Karpas-422 (cell line): ENCODE measurements at regions not wholly inside any gene's neighbourhood (a gene's known extent, or its start where the extent isn't known, plus 50 kb on each side); places are given as distances from the start of the nearest gene placed in this dataset.

Experiments
- DNase-seq: peaks from one replicate; pipeline ENCODE4 v3.0.0-alpha.2; 2015
- H2AFZ ChIP-seq: fragments of 200-600 bp; sonication (generic); 2 replicates; pipeline ENCODE4 v1.6.1; 2014; ENCODE audit warnings: antibody characterized with exemption, low read length, mixed read lengths
- H3K27ac ChIP-seq: fragments of 200-600 bp; sonication (generic); 2 replicates; pipeline ENCODE4 v1.5.1; 2014; ENCODE audit warnings: mild to moderate bottlenecking, low read length, moderate library complexity
- H3K27me3 ChIP-seq: fragments of 200-600 bp; sonication (generic); 2 replicates; pipeline ENCODE4 v1.6.1; 2014; ENCODE audit warnings: low read length, mixed read lengths
- H3K36me3 ChIP-seq: fragments of 200-600 bp; sonication (generic); 2 replicates; pipeline ENCODE4 v1.6.1; 2014; ENCODE audit warnings: low read length, mixed read lengths; ENCODE audit not compliant: insufficient read depth
- H3K4me1 ChIP-seq: fragments of 200-600 bp; sonication (generic); 2 replicates; pipeline ENCODE4 v1.6.1; 2014; ENCODE audit warnings: mild to moderate bottlenecking, low read length, mixed read lengths
- H3K4me2 ChIP-seq: fragments of 200-600 bp; sonication (generic); 2 replicates; pipeline ENCODE4 v1.6.1; 2014; ENCODE audit warnings: low read length, low read depth, mild to moderate bottlenecking; ENCODE audit not compliant: poor library complexity, severe bottlenecking
- H3K4me3 ChIP-seq: fragments of 200-600 bp; sonication (generic); 2 replicates; pipeline ENCODE4 v1.5.1; 2014; ENCODE audit warnings: mild to moderate bottlenecking, antibody characterized with exemption, low read length, mixed read lengths
- H3K79me2 ChIP-seq: fragments of 200-600 bp; sonication (generic); 2 replicates; pipeline ENCODE4 v1.6.1; 2014; ENCODE audit warnings: mild to moderate bottlenecking, low read length, mixed read lengths
- H3K9ac ChIP-seq: fragments of 200-600 bp; sonication (generic); 2 replicates; pipeline ENCODE4 v1.6.0; 2014; ENCODE audit warnings: low read length
- H3K9me2 ChIP-seq: fragments of 200-600 bp; sonication (generic), shearing (Covaris generic); replicated peaks from 2 replicates; pipeline ENCODE4 v1.6.0; 2014; ENCODE audit warnings: mild to moderate bottlenecking, low read length, moderate library complexity; ENCODE audit not compliant: insufficient read depth
- H3K9me3 ChIP-seq: fragments of 300-700, 200-600 bp; sonication (generic); 2 replicates; pipeline ENCODE4 v1.6.1; 2014; ENCODE audit warnings: low read length, mixed read lengths
- H4K20me1 ChIP-seq: fragments of 200-600 bp; sonication (generic); 2 replicates; pipeline ENCODE4 v1.6.1; 2014; ENCODE audit warnings: mild to moderate bottlenecking, antibody characterized with exemption, low read length, low read depth; ENCODE audit not compliant: insufficient read depth

GRCh38 chr2:235144291-235144690, 192.5 kb downstream of the SH3BP4 start:
- Histone ChIP-seq H3K9ac (no peak overlapping the region), H3K36me3 (no peaks in the 10 kb centered on the region), H3K4me1 (no peaks in the 10 kb centered on the region), H3K9me3 (no peaks in the 10 kb centered on the region), H3K9me2 (no peaks in the 10 kb centered on the region), H2AFZ (no peak overlapping the region), H3K27me3 (no peaks in the 10 kb centered on the region), H3K79me2 (no peaks in the 10 kb centered on the region), H3K4me3 (no peak overlapping the region), H3K4me2 (no peak overlapping the region), H4K20me1 (no peaks in the 10 kb centered on the region), H3K27ac (no peak overlapping the region)
- no peak for DNase-seq

GRCh38 chr2:235146206-235146605, 194.4 kb downstream of the SH3BP4 start:
- Histone ChIP-seq H3K4me2 (no peak overlapping the region), H3K4me3 (no peak overlapping the region), H3K27ac (no peak overlapping the region), H2AFZ (no peak overlapping the region), H3K4me1 (no peaks in the 10 kb centered on the region), H3K9ac (no peak overlapping the region), H3K79me2 (no peaks in the 10 kb centered on the region), H3K9me3 (no peaks in the 10 kb centered on the region), H3K36me3 (no peaks in the 10 kb centered on the region), H4K20me1 (no peaks in the 10 kb centered on the region), H3K9me2 (no peaks in the 10 kb centered on the region), H3K27me3 (no peaks in the 10 kb centered on the region)
- no peak for DNase-seq

GRCh38 chr2:235146871-235147565, 195.2 kb downstream of the SH3BP4 start:
- no peaks in the 10 kb centered on the region for H3K36me3 ChIP-seq
- H3K9ac ChIP-seq, result no peak overlapping the region
- no peak overlapping the region for H3K27ac ChIP-seq
- no peaks in the 10 kb centered on the region for H3K9me3 ChIP-seq
- no peaks in the 10 kb centered on the region for H3K9me2 ChIP-seq
- no peaks in the 10 kb centered on the region for H4K20me1 ChIP-seq
- H3K4me3 ChIP-seq, result no peak overlapping the region
- H3K79me2 ChIP-seq, result no peaks in the 10 kb centered on the region
- H3K4me2 ChIP-seq, result no peak overlapping the region
- no peak overlapping the region for H2AFZ ChIP-seq
- H3K27me3 ChIP-seq, result no peaks in the 10 kb centered on the region
- DNase-seq, result no peak
- H3K4me1 ChIP-seq, result no peaks in the 10 kb centered on the region

DNA sequence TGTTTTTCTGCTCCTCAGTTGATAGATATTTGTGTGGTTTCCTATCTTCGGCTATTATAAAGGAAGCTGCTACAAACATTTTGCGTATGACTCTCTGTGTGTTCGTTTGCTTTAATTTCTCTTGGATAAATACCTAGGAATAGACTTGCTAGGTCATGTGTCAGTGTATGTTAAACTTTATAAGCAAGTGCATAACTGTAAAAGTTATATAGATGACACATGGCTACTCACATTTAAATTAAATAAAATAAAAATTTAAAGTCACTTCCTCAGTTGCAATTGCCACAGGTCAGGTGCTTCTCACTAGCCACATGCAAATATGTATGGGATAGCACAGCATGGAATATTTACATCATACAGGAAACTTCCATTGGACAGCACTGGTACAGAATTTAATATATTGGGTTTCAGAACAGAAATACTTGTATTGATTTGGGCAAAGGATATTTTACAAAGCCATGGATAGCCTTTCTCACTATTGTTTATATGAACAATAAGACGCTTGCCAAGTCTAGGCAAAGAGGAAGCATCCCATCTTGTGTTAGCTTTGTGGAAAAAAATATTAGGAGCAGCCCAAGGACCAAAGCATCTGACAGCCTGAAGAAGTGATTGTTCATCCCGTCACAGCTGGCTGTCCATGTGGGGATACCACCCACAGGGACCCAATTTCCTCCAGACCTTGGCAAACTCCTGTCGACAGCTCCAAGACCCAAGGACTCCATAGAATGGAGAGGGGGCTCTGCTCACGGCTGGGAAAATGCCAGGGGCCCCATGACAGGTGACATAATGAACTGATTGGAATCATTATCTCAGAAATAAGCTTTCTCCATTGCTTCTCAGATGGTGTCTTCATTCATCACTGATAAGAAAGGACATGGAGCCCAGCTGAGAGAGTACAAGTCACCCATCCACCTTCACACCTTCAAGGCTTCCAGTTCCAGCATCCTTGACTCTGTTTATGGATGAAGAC, 196.7 kb downstream of the SH3BP4 start:
- no peak overlapping the region for H2AFZ ChIP-seq
- no peak overlapping the region for H3K27ac ChIP-seq
- no peak overlapping the region for H3K9ac ChIP-seq
- H3K79me2 ChIP-seq, result no peaks in the 10 kb centered on the region
- no peaks in the 10 kb centered on the region for H3K27me3 ChIP-seq
- H3K4me2 ChIP-seq, result no peak overlapping the region
- no peaks in the 10 kb centered on the region for H3K36me3 ChIP-seq
- no peak for DNase-seq
- no peaks in the 10 kb centered on the region for H3K9me3 ChIP-seq
- H3K9me2 ChIP-seq, result no peaks in the 10 kb centered on the region
- H3K4me3 ChIP-seq, result no peak overlapping the region
- no peaks in the 10 kb centered on the region for H4K20me1 ChIP-seq
- H3K4me1 ChIP-seq, result no peaks in the 10 kb centered on the region

- H3K4me3 ChIP-seq, result no peak overlapping the region
- H3K9me2 ChIP-seq, result no peaks in the 10 kb centered on the region
- H3K4me1 ChIP-seq, result no peaks in the 10 kb centered on the region
- DNase-seq, result no peak
- no peaks in the 10 kb centered on the region for H4K20me1 ChIP-seq
- no peaks in the 10 kb centered on the region for H3K36me3 ChIP-seq
- H3K79me2 ChIP-seq, result no peaks in the 10 kb centered on the region
- H3K9ac ChIP-seq, result no peak overlapping the region
- H3K27ac ChIP-seq, result no peak overlapping the region
- H3K4me2 ChIP-seq, result no peak overlapping the region
- no peaks in the 10 kb centered on the region for H3K9me3 ChIP-seq
- no peak overlapping the region for H2AFZ ChIP-seq
- no peaks in the 10 kb centered on the region for H3K27me3 ChIP-seq
Measured at GRCh38 chr2:235149240-235149659, 197.4 kb downstream of the SH3BP4 start.

- Histone ChIP-seq H3K79me2 (no peaks in the 10 kb centered on the region), H3K27ac (no peak overlapping the region), H3K9me3 (no peaks in the 10 kb centered on the region), H3K4me2 (no peak overlapping the region), H3K9ac (no peak overlapping the region), H4K20me1 (no peaks in the 10 kb centered on the region), H3K27me3 (no peaks in the 10 kb centered on the region), H3K9me2 (no peaks in the 10 kb centered on the region), H3K4me1 (no peaks in the 10 kb centered on the region), H3K4me3 (no peak overlapping the region), H3K36me3 (no peaks in the 10 kb centered on the region), H2AFZ (no peak overlapping the region)
- no peak for DNase-seq
Measured at GRCh38 chr2:235149736-235150135, 197.9 kb downstream of the SH3BP4 start.

GRCh38 chr2:235151152-235151551, 199.3 kb downstream of the SH3BP4 start:
- no peak overlapping the region for H3K9ac ChIP-seq
- no peaks in the 10 kb centered on the region for H4K20me1 ChIP-seq

GRCh38 chr2:235155163-235155562, 203.3 kb downstream of the SH3BP4 start:
- H3K4me2 ChIP-seq, result no peak overlapping the region
- no peak overlapping the region for H3K9ac ChIP-seq
- H3K4me1 ChIP-seq, result no peaks in the 10 kb centered on the region
- H3K27ac ChIP-seq, result no peak overlapping the region
- no peaks in the 10 kb centered on the region for H3K9me2 ChIP-seq
- H3K79me2 ChIP-seq, result no peaks in the 10 kb centered on the region
- no peak for DNase-seq
- H2AFZ ChIP-seq, result no peak overlapping the region
- no peaks in the 10 kb centered on the region for H3K27me3 ChIP-seq
- H4K20me1 ChIP-seq, result no peaks in the 10 kb centered on the region
- H3K9me3 ChIP-seq, result no peaks in the 10 kb centered on the region
- no peaks in the 10 kb centered on the region for H3K36me3 ChIP-seq
- H3K4me3 ChIP-seq, result no peak overlapping the region

More at GRCh38 chr2:235151152-235151551, 199.3 kb downstream of the SH3BP4 start:
- no peaks in the 10 kb centered on the region for H3K79me2 ChIP-seq
- H3K4me1 ChIP-seq, result no peaks in the 10 kb centered on the region
- H3K4me2 ChIP-seq, result no peak overlapping the region
- no peaks in the 10 kb centered on the region for H3K9me3 ChIP-seq
- no peaks in the 10 kb centered on the region for H3K9me2 ChIP-seq
- DNase-seq, result no peak
- no peak overlapping the region for H3K4me3 ChIP-seq
- no peak overlapping the region for H2AFZ ChIP-seq
- H3K36me3 ChIP-seq, result no peaks in the 10 kb centered on the region
- no peak overlapping the region for H3K27ac ChIP-seq
- H3K27me3 ChIP-seq, result no peaks in the 10 kb centered on the region
